ENCODE measurements at regions not wholly inside any gene's neighbourhood (a gene's known extent, or its start where the extent isn't known, plus 50 kb on each side); places are given as distances from the start of the nearest gene placed in this dataset.

GRCh38 chr13:67372868-67373464 is 142.8 kb upstream of the PCDH9 start:
- DNase-seq (ENCODE audit: low read depth, low spot score): no peak

- DNase-seq (ENCODE audit: low read depth, low spot score): peak; percentile 47
These were observed 139.9 kb upstream of the PCDH9 start for GRCh38 chr13:67369895-67370660.

GRCh38 chr13:67367399-67367798 is 137.3 kb upstream of the PCDH9 start:
- DNase-seq (ENCODE audit: low read depth, low spot score): no peak

GRCh38 chr13:67366533-67366932 is 136.4 kb upstream of the PCDH9 start:
- no peak for DNase-seq (ENCODE audit: low read depth, low spot score)

GRCh38 chr13:67355812-67356476 is 125.8 kb upstream of the PCDH9 start:
- DNase-seq (ENCODE audit: low read depth, low spot score): no peak

- DNase-seq (ENCODE audit: low read depth, low spot score): no peak
These were observed 123.8 kb upstream of the PCDH9 start for GRCh38 chr13:67353941-67354340.

- no peak for DNase-seq (ENCODE audit: low read depth, low spot score)
These were observed 122.9 kb upstream of the PCDH9 start for GRCh38 chr13:67353031-67353430.

- DNase-seq (ENCODE audit: low read depth, low spot score): no peak
These were observed 121.8 kb upstream of the PCDH9 start for GRCh38 chr13:67351909-67352308.

- DNase-seq (ENCODE audit: low read depth, low spot score): no peak
These were observed 121.0 kb upstream of the PCDH9 start for GRCh38 chr13:67351114-67351513.

GRCh38 chr13:67343777-67344176 is 113.6 kb upstream of the PCDH9 start:
- DNase-seq (ENCODE audit: low read depth, low spot score): no peak

GRCh38 chr13:67341406-67341805 is 111.3 kb upstream of the PCDH9 start:
- DNase-seq (ENCODE audit: low read depth, low spot score): no peak

- DNase-seq (ENCODE audit: low read depth, low spot score): no peak
These were observed 100.0 kb upstream of the PCDH9 start for GRCh38 chr13:67330149-67330548.

GRCh38 chr13:67328895-67329294 is 98.8 kb upstream of the PCDH9 start:
- DNase-seq (ENCODE audit: low read depth, low spot score): no peak

- no peak for DNase-seq (ENCODE audit: low read depth, low spot score)
These were observed 88.7 kb upstream of the PCDH9 start for GRCh38 chr13:67318860-67319259.

- DNase-seq (ENCODE audit: low read depth, low spot score): no peak
These were observed 88.3 kb upstream of the PCDH9 start for GRCh38 chr13:67318398-67318797.

GRCh38 chr13:67314405-67314804 is 84.3 kb upstream of the PCDH9 start:
- no peak for DNase-seq (ENCODE audit: low read depth, low spot score)

GRCh38 chr13:67308004-67308772 is 78.1 kb upstream of the PCDH9 start:
- no peak for DNase-seq (ENCODE audit: low read depth, low spot score)

- DNase-seq (ENCODE audit: low read depth, low spot score): no peak
These were observed 76.6 kb upstream of the PCDH9 start for GRCh38 chr13:67306742-67307141.

- DNase-seq (ENCODE audit: low read depth, low spot score): no peak
These were observed 73.7 kb upstream of the PCDH9 start for GRCh38 chr13:67303661-67304333.

GRCh38 chr13:67299751-67300150 is 69.6 kb upstream of the PCDH9 start:
- DNase-seq (ENCODE audit: low read depth, low spot score): no peak

- DNase-seq (ENCODE audit: low read depth, low spot score): no peak
These were observed 69.0 kb upstream of the PCDH9 start for GRCh38 chr13:67299072-67299635.

All from brain pericyte (primary cell).